Erythroblast (primary cell): ENCODE measurements at regions not wholly inside any gene's neighbourhood (a gene's known extent, or its start where the extent isn't known, plus 50 kb on each side); places are given as distances from the start of the nearest gene placed in this dataset.

Source experiments
- DNase-seq, 2 experiments: peaks; one replicate each; lab custom pipeline; 2025; lab: John Stamatoyannopoulos, UW
- GATA1 ChIP-seq: IDR thresholded peaks from 2 replicates; pipeline ENCODE4 v1.6.1; 2011; ENCODE audit warnings: low read depth, mild to moderate bottlenecking, control low read depth, low read length, moderate library complexity
- POLR2A ChIP-seq: IDR thresholded peaks from 2 replicates; pipeline ENCODE4 v1.6.1; 2011; ENCODE audit warnings: mild to moderate bottlenecking, low read length

- DNase-seq: no peak
- TF ChIP-seq POLR2A: no peak
- no peak for TF ChIP-seq GATA1
Observed at GRCh38 chr2:140178234-140178633, 1398.0 kb upstream of the NXPH2 start.

- no peak for DNase-seq
Observed at GRCh38 chr2:140177086-140177485, 1396.9 kb upstream of the NXPH2 start.

GRCh38 chr2:140173790-140174189 lies 1393.6 kb upstream of the NXPH2 start:
- TF ChIP-seq GATA1 (no peak), POLR2A (no peak)

More at GRCh38 chr2:140177086-140177485, 1396.9 kb upstream of the NXPH2 start:
- TF ChIP-seq GATA1: no peak
- no peak for TF ChIP-seq POLR2A

GRCh38 chr2:140164449-140164848 lies 1384.3 kb upstream of the NXPH2 start:
- DNase-seq: no peak
- TF ChIP-seq GATA1 (no peak), POLR2A (no peak)

More at GRCh38 chr2:140173790-140174189, 1393.6 kb upstream of the NXPH2 start:
- no peak for DNase-seq

- no peak for TF ChIP-seq GATA1
- TF ChIP-seq POLR2A: no peak
- no peak for DNase-seq
Observed at GRCh38 chr2:140158259-140158658, 1378.1 kb upstream of the NXPH2 start.

GRCh38 chr2:140157816-140158215 lies 1377.6 kb upstream of the NXPH2 start:
- TF ChIP-seq GATA1 (no peak), POLR2A (no peak)
- no peak for DNase-seq

- no peak for DNase-seq
- TF ChIP-seq POLR2A (no peak), GATA1 (no peak)
Observed at GRCh38 chr2:140154706-140155105, 1374.5 kb upstream of the NXPH2 start.

GRCh38 chr2:140154271-140154670 lies 1374.1 kb upstream of the NXPH2 start:
- no peak for DNase-seq
- TF ChIP-seq GATA1: no peak
- TF ChIP-seq POLR2A: no peak

- no peak for TF ChIP-seq POLR2A
- TF ChIP-seq GATA1: no peak
- no peak for DNase-seq
Observed at GRCh38 chr2:140144611-140145010, 1364.4 kb upstream of the NXPH2 start.

- no peak for DNase-seq
- no peak for TF ChIP-seq GATA1
- TF ChIP-seq POLR2A: no peak
Observed at GRCh38 chr2:140138736-140139135, 1358.5 kb upstream of the NXPH2 start.

GRCh38 chr2:140136861-140137260 lies 1356.7 kb upstream of the NXPH2 start:
- no peak for TF ChIP-seq GATA1
- DNase-seq: no peak

- TF ChIP-seq POLR2A: no peak
- no peak for TF ChIP-seq GATA1
- DNase-seq: no peak
Observed at GRCh38 chr2:140136366-140136765, 1356.2 kb upstream of the NXPH2 start.

- no peak for TF ChIP-seq POLR2A
- TF ChIP-seq GATA1: no peak
- DNase-seq: no peak
Observed at GRCh38 chr2:140128909-140129308, 1348.7 kb upstream of the NXPH2 start.

- TF ChIP-seq POLR2A (no peak), GATA1 (no peak)
- DNase-seq: no peak
Observed at GRCh38 chr2:140122001-140122400, 1341.8 kb upstream of the NXPH2 start.

- no peak for DNase-seq
- TF ChIP-seq GATA1: no peak
- no peak for TF ChIP-seq POLR2A
Observed at GRCh38 chr2:140117386-140117785, 1337.2 kb upstream of the NXPH2 start.

GRCh38 chr2:140108706-140109475 lies 1328.7 kb upstream of the NXPH2 start:
- no peak for DNase-seq
- TF ChIP-seq GATA1 (no peak), POLR2A (no peak)
